GM18519 (cell line): ENCODE measurements at regions not wholly inside any gene's neighbourhood (a gene's known extent, or its start where the extent isn't known, plus 50 kb on each side); places are given as distances from the start of the nearest gene placed in this dataset.
"Not testable (repeated sequence)": the region's sequence is repeated elsewhere in the genome, so short reads cannot be mapped to it uniquely, and the experiment has no call there.

Source experiments
- ATAC-seq: cut with Tn5 transposase; IDR thresholded peaks from one replicate; pipeline ENCODE4 v1.9.1; 2021; ENCODE audit warnings: mild to moderate bottlenecking, moderate library complexity; ENCODE audit not compliant: unreplicated experiment, low FRiP score

DNA sequence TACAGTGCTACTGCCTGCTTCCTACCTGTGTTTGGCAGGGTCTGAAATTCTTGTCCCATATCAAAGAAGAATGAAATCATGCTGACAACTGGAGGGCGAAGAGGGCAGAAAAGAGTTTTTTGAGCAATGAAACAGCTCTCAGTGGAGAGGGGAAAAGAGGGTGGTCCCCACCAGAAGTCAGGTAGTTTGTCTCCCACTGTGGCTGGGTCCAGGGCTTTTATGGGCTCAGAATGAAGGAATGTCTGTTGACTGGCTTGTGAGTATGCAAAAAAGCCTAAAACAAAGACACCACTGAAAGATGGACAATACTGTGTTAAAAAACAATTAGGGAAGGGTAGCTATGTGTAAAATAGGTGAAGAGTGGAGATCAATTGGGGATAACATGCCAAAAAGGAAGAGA is 115.0 kb downstream of the ADAM29 start:
- ATAC-seq = no peak

DNA sequence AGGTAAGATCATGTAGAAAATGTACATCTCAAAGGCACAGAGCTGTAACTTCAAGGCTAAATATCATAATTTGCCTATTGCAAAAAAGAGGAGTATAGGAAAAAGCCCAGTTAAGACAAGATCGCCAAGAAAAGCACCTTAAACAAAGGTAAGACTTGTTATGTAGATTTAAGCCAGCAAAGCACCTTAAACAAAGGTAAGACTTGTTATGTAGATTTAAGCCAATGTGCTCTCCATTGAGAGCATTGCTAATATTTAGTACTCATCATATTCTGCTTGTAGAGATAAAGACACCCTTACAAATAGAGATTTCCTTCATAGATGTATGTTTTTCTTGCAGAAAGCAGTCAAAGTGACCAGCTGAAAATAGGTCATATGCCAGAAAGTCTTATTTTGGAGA is 115.8 kb downstream of the ADAM29 start:
- no peak for ATAC-seq

DNA sequence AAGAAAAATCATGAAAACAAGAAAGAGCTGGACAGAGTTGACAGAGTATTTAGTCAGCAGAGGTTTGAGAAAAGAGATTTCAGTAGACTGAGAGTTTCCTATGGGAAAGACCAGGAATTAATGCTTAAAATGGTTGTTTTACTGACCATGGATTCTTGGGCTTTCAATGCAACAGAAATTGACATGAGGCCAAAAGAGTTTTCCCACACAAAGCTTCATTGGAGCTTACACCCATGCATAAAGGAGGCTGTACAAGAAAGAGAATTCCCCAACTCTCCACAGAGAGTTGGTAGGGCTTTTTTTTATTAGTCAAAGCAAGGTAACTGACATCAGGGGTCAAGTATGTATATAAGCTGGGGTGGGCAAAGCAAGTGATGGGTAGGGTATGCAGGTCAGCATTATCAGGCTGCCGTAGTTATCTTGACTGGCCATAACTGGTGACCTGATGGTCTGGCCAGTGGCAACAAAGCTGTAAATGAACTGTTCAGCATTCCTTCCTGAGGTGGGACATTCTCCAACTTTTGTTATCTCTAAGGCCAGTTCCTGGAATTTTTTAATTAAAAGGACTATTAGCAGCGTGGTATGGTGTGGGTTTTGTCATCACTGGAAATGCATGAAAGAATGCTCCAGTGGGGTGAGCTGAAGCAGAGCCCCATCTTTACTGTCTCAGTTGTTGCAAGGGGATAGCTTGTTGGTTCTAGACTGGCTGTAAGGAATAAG is 117.0 kb downstream of the ADAM29 start:
- no peak for ATAC-seq

DNA sequence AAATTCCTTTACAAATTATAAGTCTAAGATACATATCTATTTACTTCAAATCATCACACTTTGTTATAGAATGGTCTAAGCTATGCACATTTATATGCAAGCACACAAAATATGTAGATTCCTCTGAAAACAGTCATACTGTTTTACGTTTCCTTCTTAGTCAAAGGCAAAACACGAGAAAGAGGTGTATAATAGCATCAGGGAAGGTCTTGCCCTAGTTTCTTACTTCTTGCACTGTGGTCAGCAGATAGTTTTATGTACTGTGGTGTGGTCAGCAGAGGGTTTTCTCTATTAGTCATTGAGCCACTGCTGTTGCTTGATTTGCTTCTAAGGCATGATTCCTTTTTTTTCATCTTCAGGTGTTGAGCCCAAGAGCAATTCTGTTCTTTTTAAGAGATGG is 117.7 kb downstream of the ADAM29 start:
- ATAC-seq = no peak

DNA sequence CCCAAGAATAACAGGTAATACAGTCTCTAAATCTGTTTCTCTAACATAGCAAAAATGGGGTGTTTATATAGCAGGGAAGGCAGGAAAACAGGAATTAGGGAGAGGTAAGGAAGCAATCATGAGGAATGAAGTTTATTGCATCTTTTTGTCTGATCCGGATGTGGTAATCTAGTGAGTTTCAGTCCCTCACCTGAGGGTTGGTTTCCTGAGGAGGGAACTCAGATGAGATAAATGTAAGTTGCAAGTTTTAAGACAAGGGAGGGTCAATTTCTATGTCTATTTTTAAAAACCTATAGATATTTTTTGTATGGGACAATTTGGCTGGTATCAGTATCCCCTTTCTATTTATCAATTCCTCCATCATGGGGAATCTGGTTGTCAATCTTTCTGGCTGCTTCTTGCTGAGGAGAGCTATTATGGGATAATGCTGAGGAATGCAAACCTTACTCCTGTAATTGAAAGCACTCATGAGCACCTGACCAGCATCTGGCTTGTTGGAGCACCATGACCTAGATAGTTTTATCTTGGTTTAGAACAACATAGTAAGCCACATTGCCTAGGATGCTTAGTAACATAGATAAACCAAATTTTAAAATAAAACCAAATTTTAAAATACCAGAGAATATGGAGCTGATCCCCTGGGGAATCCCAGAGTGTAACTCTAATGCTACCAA is 130.1 kb downstream of the ADAM29 start:
- no peak for ATAC-seq

DNA sequence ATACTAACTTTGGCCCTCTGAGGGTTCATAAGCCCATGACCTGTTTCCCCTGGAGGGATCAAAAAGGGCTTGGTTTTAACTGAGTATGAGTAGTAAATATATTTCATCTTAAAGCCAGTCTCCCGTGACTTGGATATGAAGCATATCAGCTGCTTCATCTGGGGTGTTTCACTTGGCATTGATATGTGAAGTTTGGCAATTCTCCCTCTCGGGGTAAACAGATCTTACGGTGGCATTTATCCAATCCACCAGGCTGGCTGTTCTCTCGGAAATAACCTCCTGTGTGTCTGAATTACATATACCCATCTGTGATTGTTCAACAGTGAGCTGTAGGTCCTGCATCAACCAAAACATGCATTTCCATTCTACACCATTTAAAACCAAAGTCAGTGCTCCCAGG is 130.7 kb downstream of the ADAM29 start:
- no peak for ATAC-seq

DNA sequence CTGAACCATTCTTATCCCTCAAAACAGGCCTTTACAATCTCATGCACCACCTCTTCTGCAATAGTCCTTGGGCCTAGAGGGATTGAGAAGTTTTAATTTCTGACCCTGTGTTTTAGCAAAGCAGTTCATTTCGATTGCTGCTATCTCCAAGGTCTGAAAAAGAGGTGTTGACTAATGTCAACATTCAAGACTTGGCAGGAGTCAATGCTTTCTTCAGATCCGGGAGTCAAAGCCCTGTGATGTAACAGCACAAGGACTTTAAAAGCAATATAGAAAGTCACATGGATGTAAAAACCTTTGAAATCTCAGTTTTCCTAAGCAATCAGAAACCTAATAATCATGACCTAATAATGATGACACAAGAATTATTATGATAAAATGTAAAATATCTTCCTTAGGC is 133.8 kb downstream of the ADAM29 start:
- no peak for ATAC-seq

GRCh38 chr4:175054980-175055379 is 136.8 kb downstream of the ADAM29 start:
- ATAC-seq = no peak

DNA sequence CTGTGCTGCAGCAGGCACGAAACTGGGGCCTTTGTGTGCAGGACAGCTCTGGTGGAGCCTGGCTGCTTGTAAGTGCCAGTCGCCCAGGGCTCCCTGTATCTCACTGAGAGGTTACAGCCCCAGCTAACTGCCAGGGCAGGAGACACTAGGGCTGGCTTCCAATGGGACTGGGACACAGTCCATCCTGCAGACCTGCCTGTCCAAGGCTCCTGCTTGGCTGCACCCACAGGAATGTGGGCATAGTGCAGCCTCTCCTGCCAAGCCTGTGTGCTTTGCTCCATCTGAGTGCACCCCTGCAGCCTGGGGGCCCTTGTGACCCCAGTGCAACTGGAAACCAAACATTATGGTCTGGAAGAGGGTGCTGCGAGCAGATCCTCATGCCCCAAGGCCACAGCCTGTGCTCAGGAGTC is 144.0 kb downstream of the ADAM29 start:
- no peak for ATAC-seq

DNA sequence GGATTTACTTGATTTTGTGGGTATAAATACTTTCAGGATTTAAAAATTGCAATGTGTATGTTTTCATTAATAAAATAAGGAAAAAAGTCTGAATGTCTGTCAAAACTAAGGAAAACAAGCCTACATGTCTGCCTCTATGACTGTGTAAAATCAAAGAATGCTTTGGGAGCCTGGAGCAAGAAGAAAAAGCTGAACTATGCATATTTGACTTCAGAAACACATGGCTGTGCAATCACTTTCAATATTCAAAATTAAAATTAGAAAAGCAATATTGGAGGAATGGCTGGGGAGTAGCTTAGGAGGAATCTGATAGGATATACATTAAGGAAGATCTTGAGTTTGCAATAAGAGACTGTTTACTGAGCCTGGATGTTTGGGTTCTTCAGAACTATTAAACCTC is 147.1 kb downstream of the ADAM29 start:
- no peak for ATAC-seq

GRCh38 chr4:175066923-175067627 is 148.9 kb downstream of the ADAM29 start:
- ATAC-seq = no peak

GRCh38 chr4:175068266-175068665 is 150.1 kb downstream of the ADAM29 start:
- no peak for ATAC-seq

DNA sequence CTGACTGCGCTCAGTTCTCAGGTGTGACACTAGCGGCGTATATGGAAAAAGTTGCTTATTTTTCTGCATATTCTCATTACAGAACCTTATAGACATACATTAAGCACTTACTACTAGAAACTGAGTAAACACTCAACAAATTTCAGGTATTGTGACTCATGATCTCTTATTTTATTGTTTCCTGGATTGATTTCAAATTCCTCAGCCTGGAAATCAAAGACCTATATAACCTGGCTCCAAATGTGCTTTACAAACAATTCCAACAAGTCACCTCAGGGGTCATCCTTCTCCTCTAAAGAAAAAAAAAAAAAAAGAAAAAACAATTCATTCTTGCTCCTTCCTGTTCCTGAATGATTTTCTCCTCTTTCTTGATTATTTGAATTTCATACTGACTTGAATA is 152.3 kb downstream of the ADAM29 start:
- ATAC-seq = no peak

DNA sequence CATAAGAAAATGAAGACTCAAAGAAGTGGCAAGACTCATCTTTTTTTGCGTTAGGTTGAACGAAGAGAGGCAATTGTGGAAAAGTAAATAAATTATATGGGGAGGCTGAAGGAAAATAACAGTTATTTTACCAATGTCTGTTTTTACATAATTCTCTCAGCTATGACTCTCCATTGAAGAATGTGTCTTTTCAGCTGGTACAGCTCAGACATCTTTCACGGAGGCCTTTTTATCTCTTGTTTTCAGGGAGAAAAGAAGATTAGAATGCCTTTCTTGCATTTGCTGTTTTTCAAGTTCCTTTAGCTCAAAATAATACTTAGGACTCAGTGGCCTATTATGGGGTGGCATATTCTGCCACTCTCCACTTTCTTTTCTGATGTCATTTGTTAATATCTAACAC is 153.0 kb downstream of the ADAM29 start:
- no peak for ATAC-seq

- no peak for ATAC-seq
Measured at GRCh38 chr4:175087145-175087544, 169.0 kb downstream of the ADAM29 start.

GRCh38 chr4:175090116-175090515 is 172.0 kb downstream of the ADAM29 start:
- no peak for ATAC-seq

GRCh38 chr4:175091649-175092048 is 173.5 kb downstream of the ADAM29 start:
- no peak for ATAC-seq

DNA sequence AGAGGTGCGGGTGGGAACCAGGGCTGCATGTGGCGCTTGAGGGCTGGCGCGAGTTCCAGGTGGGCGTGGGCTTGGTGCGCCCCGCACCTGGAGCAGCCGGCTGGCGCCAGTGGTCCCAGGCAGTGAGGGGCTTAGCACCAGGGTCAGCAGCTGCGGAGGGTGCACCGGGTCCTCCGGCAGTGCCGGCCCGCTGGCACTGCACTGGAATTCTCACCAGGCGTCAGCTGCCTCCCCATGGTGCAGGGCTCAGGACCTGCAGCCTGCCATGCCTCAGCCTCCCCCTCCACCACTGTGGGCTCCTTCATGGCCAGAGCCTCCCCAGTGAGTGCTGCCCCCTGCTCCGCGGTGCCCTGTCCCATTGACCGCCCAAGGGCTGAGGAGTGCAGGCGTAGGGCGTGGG is 174.0 kb downstream of the ADAM29 start:
- ATAC-seq = no peak

DNA sequence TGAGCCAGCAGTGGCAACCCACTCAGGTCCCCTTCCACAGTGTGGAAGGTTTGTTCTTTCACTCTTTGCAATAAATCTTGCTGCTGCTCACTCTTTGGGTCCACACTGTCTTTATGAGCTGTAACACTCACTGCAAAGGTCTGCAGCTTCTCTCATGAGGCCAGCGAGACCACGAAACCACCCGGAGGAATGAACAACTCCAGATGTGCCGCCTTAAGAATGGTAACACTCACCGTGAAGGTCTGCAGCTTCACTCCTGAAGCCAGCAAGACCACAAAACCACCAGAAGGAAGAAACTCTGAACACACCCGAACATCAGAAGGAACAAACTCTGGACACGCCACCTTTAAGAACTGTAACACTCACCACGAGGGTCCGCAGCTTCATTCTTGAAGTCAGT is 174.9 kb downstream of the ADAM29 start:
- ATAC-seq = not testable (repeated sequence)

DNA sequence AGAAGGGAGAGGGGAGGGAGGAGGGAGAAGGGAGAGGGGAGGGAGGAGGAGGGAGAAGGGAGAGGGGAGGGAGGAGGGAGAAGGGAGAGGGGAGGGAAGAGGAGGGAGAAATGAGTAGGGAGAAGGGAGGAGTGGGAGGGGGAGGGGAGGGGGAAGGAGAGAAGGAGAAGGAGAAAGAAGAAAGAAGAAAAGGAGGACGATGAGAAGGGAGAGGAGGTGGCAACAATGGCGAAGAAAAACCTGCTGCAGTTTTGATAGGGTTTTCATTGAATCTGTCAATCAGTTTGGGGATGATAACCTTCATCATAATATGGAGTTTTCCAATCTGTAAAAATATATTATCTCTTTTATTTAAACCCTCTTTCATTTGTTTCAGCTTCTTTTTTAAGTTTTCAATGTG is 185.2 kb downstream of the ADAM29 start:
- no peak for ATAC-seq

DNA sequence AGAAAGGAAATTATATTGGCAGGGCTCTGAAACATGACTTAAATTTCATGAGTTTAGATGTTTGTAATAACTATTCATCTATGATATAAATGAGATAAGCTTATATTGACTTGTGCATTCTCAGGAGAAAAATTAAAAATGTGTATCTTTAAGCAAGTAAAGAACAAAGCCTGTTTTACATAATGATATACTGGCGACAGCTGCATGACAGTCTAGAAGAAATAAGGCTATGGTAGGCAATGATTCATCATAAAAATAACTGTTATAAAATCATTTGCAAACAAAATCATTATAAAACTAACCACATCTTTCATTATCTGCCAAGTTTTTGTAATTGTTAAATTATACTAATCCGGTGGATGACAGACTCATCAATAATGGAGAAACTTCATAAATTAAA is 188.1 kb downstream of the ADAM29 start:
- ATAC-seq = no peak

- ATAC-seq = no peak
Measured at GRCh38 chr4:175109933-175110332, 191.8 kb downstream of the ADAM29 start.
